ENCODE measurements at regions not wholly inside any gene's neighbourhood (a gene's known extent, or its start where the extent isn't known, plus 50 kb on each side); places are given as distances from the start of the nearest gene placed in this dataset.

- TF ChIP-seq CTCF (conservative IDR thresholded peaks at IDR 0.05; ENCODE audit: low read depth, low read length) = no peak
- no peak for DNase-seq (ENCODE audit: low read depth)
- H3K4me3 ChIP-seq (ENCODE audit: low read depth, low read length) = no peak overlapping the region
These were observed 265.0 kb upstream of the SLC8A1 start for GRCh38 chr2:40716879-40717278.

GRCh38 chr2:40719414-40719813 is 267.5 kb upstream of the SLC8A1 start:
- no peak for TF ChIP-seq CTCF (conservative IDR thresholded peaks at IDR 0.05; ENCODE audit: low read depth, low read length)
- DNase-seq (ENCODE audit: low read depth) = no peak
- H3K4me3 ChIP-seq (ENCODE audit: low read depth, low read length) = no peak overlapping the region

- no peak for DNase-seq (ENCODE audit: low read depth)
- no peak for TF ChIP-seq CTCF (conservative IDR thresholded peaks at IDR 0.05; ENCODE audit: low read depth, low read length)
- H3K4me3 ChIP-seq (ENCODE audit: low read depth, low read length) = no peak overlapping the region
These were observed 269.7 kb upstream of the SLC8A1 start for GRCh38 chr2:40721595-40721994.

- TF ChIP-seq CTCF (conservative IDR thresholded peaks at IDR 0.05; ENCODE audit: low read depth, low read length) = no peak
- DNase-seq (ENCODE audit: low read depth) = no peak
- no peak overlapping the region for H3K4me3 ChIP-seq (ENCODE audit: low read depth, low read length)
These were observed 271.3 kb upstream of the SLC8A1 start for GRCh38 chr2:40723194-40723593.

- no peak overlapping the region for H3K4me3 ChIP-seq (ENCODE audit: low read depth, low read length)
- TF ChIP-seq CTCF (conservative IDR thresholded peaks at IDR 0.05; ENCODE audit: low read depth, low read length) = no peak
- DNase-seq (ENCODE audit: low read depth) = no peak
These were observed 273.1 kb upstream of the SLC8A1 start for GRCh38 chr2:40725040-40725439.

- DNase-seq (ENCODE audit: low read depth) = no peak
- H3K4me3 ChIP-seq (ENCODE audit: low read depth, low read length) = no peak overlapping the region
- no peak for TF ChIP-seq CTCF (conservative IDR thresholded peaks at IDR 0.05; ENCODE audit: low read depth, low read length)
These were observed 274.1 kb upstream of the SLC8A1 start for GRCh38 chr2:40725950-40726349.

- DNase-seq (ENCODE audit: low read depth) = no peak
These were observed 282.9 kb upstream of the SLC8A1 start for GRCh38 chr2:40734797-40735196.

More at GRCh38 chr2:40734797-40735196, 282.9 kb upstream of the SLC8A1 start:
- no peak for TF ChIP-seq CTCF (conservative IDR thresholded peaks at IDR 0.05; ENCODE audit: low read depth, low read length)
- H3K4me3 ChIP-seq (ENCODE audit: low read depth, low read length) = no peak overlapping the region

All from epithelial cell of proximal tubule (primary cell).